ENCODE measurements at regions not wholly inside any gene's neighbourhood (a gene's known extent, or its start where the extent isn't known, plus 50 kb on each side); places are given as distances from the start of the nearest gene placed in this dataset.
"Not testable (repeated sequence)": the region's sequence is repeated elsewhere in the genome, so short reads cannot be mapped to it uniquely, and the experiment has no call there.

GRCh38 chr5:97544678-97545077 is 361.6 kb upstream of the RIOK2 start:
- no peak for DNase-seq (ENCODE audit: low read depth)

GRCh38 chr5:97545446-97545845 is 362.4 kb upstream of the RIOK2 start:
- DNase-seq (ENCODE audit: low read depth), result no peak

GRCh38 chr5:97545886-97546535 is 363.0 kb upstream of the RIOK2 start:
- no peak for DNase-seq (ENCODE audit: low read depth)

GRCh38 chr5:97547430-97547829 is 364.4 kb upstream of the RIOK2 start:
- no peak for DNase-seq (ENCODE audit: low read depth)

GRCh38 chr5:97547999-97548738 is 365.1 kb upstream of the RIOK2 start:
- DNase-seq (ENCODE audit: low read depth), result no peak

- DNase-seq (ENCODE audit: low read depth), result no peak
These were observed 365.7 kb upstream of the RIOK2 start for GRCh38 chr5:97548739-97549080.

GRCh38 chr5:97549496-97549895 is 366.4 kb upstream of the RIOK2 start:
- DNase-seq (ENCODE audit: low read depth), result no peak

- no peak for DNase-seq (ENCODE audit: low read depth)
These were observed 367.1 kb upstream of the RIOK2 start for GRCh38 chr5:97550164-97550563.

- DNase-seq (ENCODE audit: low read depth), result no peak
These were observed 367.8 kb upstream of the RIOK2 start for GRCh38 chr5:97550818-97551217.

- DNase-seq (ENCODE audit: low read depth), result no peak
These were observed 370.8 kb upstream of the RIOK2 start for GRCh38 chr5:97553604-97554452.

GRCh38 chr5:97554977-97555643 is 372.1 kb upstream of the RIOK2 start:
- DNase-seq (ENCODE audit: low read depth), result no peak

- no peak for DNase-seq (ENCODE audit: low read depth)
These were observed 372.6 kb upstream of the RIOK2 start for GRCh38 chr5:97555644-97555981.

GRCh38 chr5:97559827-97560598 is 377.0 kb upstream of the RIOK2 start:
- no peak for DNase-seq (ENCODE audit: low read depth)

GRCh38 chr5:97560599-97560993 is 377.5 kb upstream of the RIOK2 start:
- no peak for DNase-seq (ENCODE audit: low read depth)

GRCh38 chr5:97563050-97563657 is 380.1 kb upstream of the RIOK2 start:
- no peak for DNase-seq (ENCODE audit: low read depth)

GRCh38 chr5:97568382-97568781 is 385.3 kb upstream of the RIOK2 start:
- no peak for DNase-seq (ENCODE audit: low read depth)

GRCh38 chr5:97570242-97570641 is 387.2 kb upstream of the RIOK2 start:
- DNase-seq (ENCODE audit: low read depth), result no peak

- DNase-seq (ENCODE audit: low read depth), result no peak
These were observed 392.3 kb upstream of the RIOK2 start for GRCh38 chr5:97575322-97575721.

GRCh38 chr5:97576956-97577355 is 393.9 kb upstream of the RIOK2 start:
- DNase-seq (ENCODE audit: low read depth), result no peak

- not testable (repeated sequence) for DNase-seq (ENCODE audit: low read depth)
These were observed 396.9 kb upstream of the RIOK2 start for GRCh38 chr5:97579977-97580376.

GRCh38 chr5:97580746-97581145 is 397.7 kb upstream of the RIOK2 start:
- no peak for DNase-seq (ENCODE audit: low read depth)

All from GM04504 (cell line).